Suprapubic skin (tissue), 4 donors: ENCODE measurements at regions not wholly inside any gene's neighbourhood (a gene's known extent, or its start where the extent isn't known, plus 50 kb on each side); places are given as distances from the start of the nearest gene placed in this dataset.

Source experiments
- DNase-seq, 2 donors: peaks; one replicate each; pipeline ENCODE4 v3.0.0-alpha.2; 2019; ENCODE audit warnings: low spot score in 2 of 2
- H3K27ac ChIP-seq: fragments of 200-600 bp; sonication (generic); one replicate; pipeline ENCODE4 v1.5.1; 2019
- H3K27me3 ChIP-seq: fragments of 200-600 bp; sonication (generic); one replicate; pipeline ENCODE4 v1.5.1; 2019
- H3K36me3 ChIP-seq: fragments of 200-600 bp; sonication (generic); one replicate; pipeline ENCODE4 v1.5.1; 2019
- H3K4me1 ChIP-seq: fragments of 200-600 bp; sonication (generic); one replicate; pipeline ENCODE4 v1.5.1; 2019
- H3K4me3 ChIP-seq: fragments of 200-600 bp; sonication (generic); one replicate; pipeline ENCODE4 v1.5.1; 2019; ENCODE audit warnings: mild to moderate bottlenecking
- H3K9me3 ChIP-seq: fragments of 200-600 bp; sonication (generic); one replicate; pipeline ENCODE4 v1.5.1; 2019
- CTCF ChIP-seq, 2 donors: fragments of 200-600 bp in 1 of 2; fragments of 450-650 bp in 1 of 2; sonication (generic) in 1 of 2; IDR thresholded peaks; one replicate each; pipeline ENCODE4 v1.5.1; 2016 to 2019; ENCODE audit warnings: antibody characterized with exemption in 2 of 2, mild to moderate bottlenecking in 1 of 2, moderate library complexity in 1 of 2
- EP300 ChIP-seq: sonication (generic); formaldehyde crosslinking; IDR thresholded peaks from one replicate; pipeline ENCODE4 v1.6.1; 2017; ENCODE audit warnings: antibody characterized with exemption
- POLR2A ChIP-seq, 2 donors: fragments of 450-650 bp; IDR thresholded peaks; one replicate each; pipeline ENCODE4 v1.6.1; 2017; ENCODE audit warnings: antibody characterized with exemption in 2 of 2, mild to moderate bottlenecking in 2 of 2, moderate library complexity in 2 of 2
- POLR2AphosphoS5 ChIP-seq, 3 donors: sonication (generic); formaldehyde crosslinking; IDR thresholded peaks; one replicate each; pipeline ENCODE4 v1.6.1; 2017; ENCODE audit warnings: antibody characterized with exemption in 3 of 3
- WGBS: methylation state at CpG from one replicate; pipeline ENCODE4 v1.1.5; 2018; 5-methylcytosine and 5-hydroxymethylcytosine counted together

- Histone ChIP-seq H3K36me3 (no peaks in the 10 kb centered on the region), H3K27me3 (no peaks in the 10 kb centered on the region), H3K9me3 (no peaks in the 10 kb centered on the region), H3K4me3 (no peak overlapping the region), H3K27ac (no peak overlapping the region), H3K4me1 (no peaks in the 10 kb centered on the region)
- TF ChIP-seq POLR2AphosphoS5 (IDR thresholded peaks at IDR 0.05) (no peak), EP300 (no peak), CTCF (IDR thresholded peaks at IDR 0.05) (no peak), POLR2A (IDR thresholded peaks at IDR 0.05) (no peak)
- no peak for DNase-seq
- WGBS = 70% methylated on average over 5 of the region's 5 CpGs
These were observed 141.0 kb upstream of the TNR start for GRCh38 chr1:175884369-175884768.

- DNase-seq = no peak
- no peak for TF ChIP-seq POLR2AphosphoS5 (IDR thresholded peaks at IDR 0.05)
- TF ChIP-seq POLR2A (IDR thresholded peaks at IDR 0.05) = no peak
- no peaks in the 10 kb centered on the region for H3K36me3 ChIP-seq
- H3K9me3 ChIP-seq = no peaks in the 10 kb centered on the region
- WGBS = 92% methylated on average over 1 of the region's 1 CpG
- H3K27ac ChIP-seq = no peak overlapping the region
- H3K27me3 ChIP-seq = no peaks in the 10 kb centered on the region
- H3K4me1 ChIP-seq = no peaks in the 10 kb centered on the region
- H3K4me3 ChIP-seq = no peak overlapping the region
These were observed 138.8 kb upstream of the TNR start for GRCh38 chr1:175882192-175882591.

- Histone ChIP-seq H3K9me3 (no peaks in the 10 kb centered on the region), H3K36me3 (no peaks in the 10 kb centered on the region), H3K27ac (no peak overlapping the region), H3K4me3 (no peak overlapping the region), H3K27me3 (no peaks in the 10 kb centered on the region), H3K4me1 (no peaks in the 10 kb centered on the region)
- DNase-seq = no peak
- TF ChIP-seq POLR2AphosphoS5 (IDR thresholded peaks at IDR 0.05) (no peak), POLR2A (IDR thresholded peaks at IDR 0.05) (no peak), CTCF (IDR thresholded peaks at IDR 0.05) (no peak), EP300 (no peak)
- WGBS = 42% methylated on average over 8 of the region's 8 CpGs
These were observed 138.0 kb upstream of the TNR start for GRCh38 chr1:175881246-175881976.

- WGBS = 79% methylated on average over 8 of the region's 8 CpGs
- no peaks in the 10 kb centered on the region for H3K9me3 ChIP-seq
- no peaks in the 10 kb centered on the region for H3K4me1 ChIP-seq
- no peak overlapping the region for H3K4me3 ChIP-seq
- H3K36me3 ChIP-seq = no peaks in the 10 kb centered on the region
- H3K27me3 ChIP-seq = no peaks in the 10 kb centered on the region
- H3K27ac ChIP-seq = no peak overlapping the region
- DNase-seq = no peak
- TF ChIP-seq EP300 = no peak
- no peak for TF ChIP-seq CTCF (IDR thresholded peaks at IDR 0.05)
- no peak for TF ChIP-seq POLR2A (IDR thresholded peaks at IDR 0.05)
- TF ChIP-seq POLR2AphosphoS5 (IDR thresholded peaks at IDR 0.05) = no peak
These were observed 135.4 kb upstream of the TNR start for GRCh38 chr1:175878775-175879174.

- no peaks in the 10 kb centered on the region for H3K9me3 ChIP-seq
- H3K4me1 ChIP-seq = no peaks in the 10 kb centered on the region
- TF ChIP-seq EP300 = no peak
- TF ChIP-seq POLR2A (IDR thresholded peaks at IDR 0.05) = no peak
- TF ChIP-seq POLR2AphosphoS5 (IDR thresholded peaks at IDR 0.05) = no peak
- no peak for TF ChIP-seq CTCF (IDR thresholded peaks at IDR 0.05)
- DNase-seq = no peak
- H3K4me3 ChIP-seq = no peak overlapping the region
- no peak overlapping the region for H3K27ac ChIP-seq
- 87% methylated on average over 20 of the region's 20 CpGs for WGBS
- H3K36me3 ChIP-seq = no peaks in the 10 kb centered on the region
- H3K27me3 ChIP-seq = no peaks in the 10 kb centered on the region
These were observed 134.7 kb upstream of the TNR start for GRCh38 chr1:175877939-175878737.
